ENCODE measurements at regions not wholly inside any gene's neighbourhood (a gene's known extent, or its start where the extent isn't known, plus 50 kb on each side); places are given as distances from the start of the nearest gene placed in this dataset.
"Not testable (repeated sequence)": the region's sequence is repeated elsewhere in the genome, so short reads cannot be mapped to it uniquely, and the experiment has no call there.

- not testable (repeated sequence) for DNase-seq
- 81 to 85% (median 83%) methylated on average over 32 of the region's 32 CpGs for WGBS, 3 donors
These were observed 3906.8 kb upstream of the OR11H1 start for GRCh38 chr22:11620921-11621762.

GRCh38 chr22:11622774-11623173 is 3905.2 kb upstream of the OR11H1 start:
- H3K27ac ChIP-seq (ENCODE audit: low read depth in 1 of 3, low read length in 2 of 3); H3K4me1 ChIP-seq (ENCODE audit: control insufficient read depth in 3 of 3, insufficient read depth in 2 of 3, low read depth in 1 of 3, low read length in 2 of 3); H3K4me3 ChIP-seq (ENCODE audit: low read depth in 1 of 3, low read length in 3 of 3); DNase-seq; H3K36me3 ChIP-seq (ENCODE audit: control insufficient read depth in 3 of 3, insufficient read depth in 2 of 3, low read depth in 1 of 3, low read length in 3 of 3); FAIRE-seq; H3K27me3 ChIP-seq (ENCODE audit: control insufficient read depth in 3 of 3, insufficient read depth in 3 of 3, low read length in 3 of 3): not testable (repeated sequence)
- peaks cover 10 to 23% of the 10 kb centered on the region in 2 donors for H3K9me3 ChIP-seq (ENCODE audit: control insufficient read depth in 2 of 2, insufficient read depth in 1 of 2, low read depth in 1 of 2, low read length in 1 of 2)
- 80 to 83% (median 81%) methylated on average over 9 of the region's 9 CpGs for WGBS, 3 donors

More at GRCh38 chr22:11620921-11621762, 3906.8 kb upstream of the OR11H1 start:
- H3K4me3 ChIP-seq (ENCODE audit: low read depth in 1 of 3, low read length in 3 of 3); H3K27me3 ChIP-seq (ENCODE audit: control insufficient read depth in 3 of 3, insufficient read depth in 3 of 3, low read length in 3 of 3); H3K27ac ChIP-seq (ENCODE audit: low read depth in 1 of 3, low read length in 2 of 3); H3K4me1 ChIP-seq (ENCODE audit: control insufficient read depth in 3 of 3, insufficient read depth in 2 of 3, low read depth in 1 of 3, low read length in 2 of 3); H3K36me3 ChIP-seq (ENCODE audit: control insufficient read depth in 3 of 3, insufficient read depth in 2 of 3, low read depth in 1 of 3, low read length in 3 of 3); FAIRE-seq: not testable (repeated sequence)
- H3K9me3 ChIP-seq (ENCODE audit: control insufficient read depth in 2 of 2, insufficient read depth in 1 of 2, low read depth in 1 of 2, low read length in 1 of 2): peaks cover 5 to 15% of the 10 kb centered on the region in 2 donors

GRCh38 chr22:11625711-11626421 is 3902.1 kb upstream of the OR11H1 start:
- not testable (repeated sequence) for H3K4me3 ChIP-seq (ENCODE audit: low read depth in 1 of 3, low read length in 3 of 3); H3K27me3 ChIP-seq (ENCODE audit: control insufficient read depth in 3 of 3, insufficient read depth in 3 of 3, low read length in 3 of 3); FAIRE-seq; H3K36me3 ChIP-seq (ENCODE audit: control insufficient read depth in 3 of 3, insufficient read depth in 2 of 3, low read depth in 1 of 3, low read length in 3 of 3); H3K27ac ChIP-seq (ENCODE audit: low read depth in 1 of 3, low read length in 2 of 3); DNase-seq; H3K4me1 ChIP-seq (ENCODE audit: control insufficient read depth in 3 of 3, insufficient read depth in 2 of 3, low read depth in 1 of 3, low read length in 2 of 3)
- peaks cover 14 to 30% of the 10 kb centered on the region in 2 donors for H3K9me3 ChIP-seq (ENCODE audit: control insufficient read depth in 2 of 2, insufficient read depth in 1 of 2, low read depth in 1 of 2, low read length in 1 of 2)
- 82 to 86% (median 83%) methylated on average over 30 of the region's 30 CpGs for WGBS, 3 donors

GRCh38 chr22:11626422-11626773 is 3901.6 kb upstream of the OR11H1 start:
- WGBS, 3 donors: 87 to 91% (median 88%) methylated on average over 3 of the region's 3 CpGs
- Histone ChIP-seq H3K4me1 (ENCODE audit: control insufficient read depth in 3 of 3, insufficient read depth in 2 of 3, low read depth in 1 of 3, low read length in 2 of 3) (no peaks in the 10 kb centered on the region), H3K36me3 (ENCODE audit: control insufficient read depth in 3 of 3, insufficient read depth in 2 of 3, low read depth in 1 of 3, low read length in 3 of 3) (no peaks in the 10 kb centered on the region), H3K27me3 (ENCODE audit: control insufficient read depth in 3 of 3, insufficient read depth in 3 of 3, low read length in 3 of 3) (no peaks in the 10 kb centered on the region), H3K9me3 (ENCODE audit: control insufficient read depth in 2 of 2, insufficient read depth in 1 of 2, low read depth in 1 of 2, low read length in 1 of 2) (peaks cover 14 to 28% of the 10 kb centered on the region in 2 donors), H3K4me3 (ENCODE audit: low read depth in 1 of 3, low read length in 3 of 3) (no peak overlapping the region), H3K27ac (ENCODE audit: low read depth in 1 of 3, low read length in 2 of 3) (no peak overlapping the region)
- FAIRE-seq (no peak), DNase-seq (no peak)

- not testable (repeated sequence) for H3K27ac ChIP-seq (ENCODE audit: low read depth in 1 of 3, low read length in 2 of 3); H3K4me3 ChIP-seq (ENCODE audit: low read depth in 1 of 3, low read length in 3 of 3); H3K27me3 ChIP-seq (ENCODE audit: control insufficient read depth in 3 of 3, insufficient read depth in 3 of 3, low read length in 3 of 3); H3K4me1 ChIP-seq (ENCODE audit: control insufficient read depth in 3 of 3, insufficient read depth in 2 of 3, low read depth in 1 of 3, low read length in 2 of 3); H3K36me3 ChIP-seq (ENCODE audit: control insufficient read depth in 3 of 3, insufficient read depth in 2 of 3, low read depth in 1 of 3, low read length in 3 of 3); FAIRE-seq; DNase-seq
- H3K9me3 ChIP-seq (ENCODE audit: control insufficient read depth in 2 of 2, insufficient read depth in 1 of 2, low read depth in 1 of 2, low read length in 1 of 2): peaks cover 12 to 28% of the 10 kb centered on the region in 2 donors
- WGBS, 3 donors: 93 to 94% (median 93%) methylated on average over 20 of the region's 20 CpGs
These were observed 3901.0 kb upstream of the OR11H1 start for GRCh38 chr22:11627036-11627435.

GRCh38 chr22:11627436-11627797 is 3900.6 kb upstream of the OR11H1 start:
- no peak overlapping the region for H3K27ac ChIP-seq (ENCODE audit: low read depth in 1 of 3, low read length in 2 of 3)
- FAIRE-seq (no peak), DNase-seq (peak in 1 of 2 donors; percentile 21)

GRCh38 chr22:11627798-11628650 is 3900.0 kb upstream of the OR11H1 start:
- FAIRE-seq: no peak
- Histone ChIP-seq H3K9me3 (ENCODE audit: control insufficient read depth in 2 of 2, insufficient read depth in 1 of 2, low read depth in 1 of 2, low read length in 1 of 2) (peaks cover 12 to 28% of the 10 kb centered on the region in 2 donors), H3K4me1 (ENCODE audit: control insufficient read depth in 3 of 3, insufficient read depth in 2 of 3, low read depth in 1 of 3, low read length in 2 of 3) (no peaks in the 10 kb centered on the region), H3K4me3 (ENCODE audit: low read depth in 1 of 3, low read length in 3 of 3) (no peak overlapping the region), H3K27ac (ENCODE audit: low read depth in 1 of 3, low read length in 2 of 3) (no peak overlapping the region), H3K36me3 (ENCODE audit: control insufficient read depth in 3 of 3, insufficient read depth in 2 of 3, low read depth in 1 of 3, low read length in 3 of 3) (no peaks in the 10 kb centered on the region), H3K27me3 (ENCODE audit: control insufficient read depth in 3 of 3, insufficient read depth in 3 of 3, low read length in 3 of 3) (no peaks in the 10 kb centered on the region)
- DNase-seq: no peak
- 94 to 97% (median 95%) methylated on average over 74 of the region's 74 CpGs for WGBS, 3 donors

More at GRCh38 chr22:11627436-11627797, 3900.6 kb upstream of the OR11H1 start:
- no peak overlapping the region for H3K4me3 ChIP-seq (ENCODE audit: low read depth in 1 of 3, low read length in 3 of 3)
- no peaks in the 10 kb centered on the region for H3K4me1 ChIP-seq (ENCODE audit: control insufficient read depth in 3 of 3, insufficient read depth in 2 of 3, low read depth in 1 of 3, low read length in 2 of 3)
- peaks cover 12 to 28% of the 10 kb centered on the region in 2 donors for H3K9me3 ChIP-seq (ENCODE audit: control insufficient read depth in 2 of 2, insufficient read depth in 1 of 2, low read depth in 1 of 2, low read length in 1 of 2)
- WGBS, 3 donors: 92 to 94% (median 93%) methylated on average over 31 of the region's 31 CpGs
- H3K36me3 ChIP-seq (ENCODE audit: control insufficient read depth in 3 of 3, insufficient read depth in 2 of 3, low read depth in 1 of 3, low read length in 3 of 3): no peaks in the 10 kb centered on the region
- no peaks in the 10 kb centered on the region for H3K27me3 ChIP-seq (ENCODE audit: control insufficient read depth in 3 of 3, insufficient read depth in 3 of 3, low read length in 3 of 3)

Measured in small intestine (tissue), 7 donors.